Type B pancreatic cell (in vitro differentiated cells): ENCODE measurements at regions not wholly inside any gene's neighbourhood (a gene's known extent, or its start where the extent isn't known, plus 50 kb on each side); places are given as distances from the start of the nearest gene placed in this dataset.
A peak's percentile ranks its signal among the peaks of the same experiment; 100 is the strongest.

Source experiments
- DNase-seq: peaks from one replicate; pipeline ENCODE4 v3.0.0; 2021; ENCODE audit warnings: mixed read lengths; ENCODE audit not compliant: unreplicated experiment; ENCODE audit errors: extremely low spot score
- H3K27ac Mint-ChIP-seq: 2 replicates; pipeline ENCODE4 v1.8.0; 2021; ENCODE audit warnings: mild to moderate bottlenecking, mixed read lengths
- H3K27me3 Mint-ChIP-seq: 2 replicates; pipeline ENCODE4 v1.8.0; 2021; ENCODE audit warnings: mixed read lengths
- H3K36me3 Mint-ChIP-seq: 2 replicates; pipeline ENCODE4 v1.8.0; 2021; ENCODE audit warnings: mixed read lengths
- H3K4me1 Mint-ChIP-seq: one replicate; pipeline ENCODE4 v1.8.0; 2021; ENCODE audit warnings: mixed read lengths; ENCODE audit not compliant: unreplicated experiment
- H3K4me3 Mint-ChIP-seq: 2 replicates; pipeline ENCODE4 v1.8.0; 2021; ENCODE audit warnings: mild to moderate bottlenecking, mixed read lengths
- H3K9me3 Mint-ChIP-seq: 2 replicates; pipeline ENCODE4 v1.8.0; 2021; ENCODE audit warnings: mixed read lengths
- TF ChIP-seq, protein P1 (sequence below): fragments of 200-600 bp; sonication (generic); conservative IDR thresholded peaks from 2 replicates; pipeline ENCODE4 v1.5.0; 2021; ENCODE audit warnings: antibody characterized with exemption, mild to moderate bottlenecking

DNA sequence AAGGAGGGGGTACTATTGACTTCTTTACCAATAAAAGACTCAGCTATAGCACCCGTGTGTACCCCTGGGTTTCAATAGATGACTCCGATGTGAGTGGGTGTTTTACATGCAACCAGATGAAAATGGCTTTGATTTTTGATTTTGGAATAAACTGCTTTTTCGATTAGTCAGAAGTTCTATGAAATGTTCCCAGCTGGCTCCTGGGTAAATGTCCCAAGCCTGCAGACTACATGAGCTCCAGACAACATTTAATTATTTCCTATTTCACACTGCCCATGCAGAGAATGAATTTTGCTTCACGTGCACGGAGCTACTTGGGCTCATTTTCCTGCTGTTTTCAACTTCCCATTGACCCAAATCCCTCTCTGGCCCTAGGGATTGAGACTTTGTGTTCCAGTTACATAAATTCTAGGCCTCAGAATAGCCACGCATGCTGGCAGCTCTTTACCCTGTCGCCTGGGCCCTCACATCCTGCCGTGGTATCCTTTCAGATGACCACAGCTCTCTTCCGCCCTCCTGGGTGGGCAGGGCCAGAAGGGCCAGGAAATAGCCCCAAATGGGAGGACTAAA, 59.7 kb downstream of the GPR6 start:
- H3K4me3 Mint-ChIP-seq: no peak overlapping the region
- H3K27ac Mint-ChIP-seq: no peak overlapping the region
- no peaks in the 10 kb centered on the region for H3K36me3 Mint-ChIP-seq
- no peaks in the 10 kb centered on the region for H3K9me3 Mint-ChIP-seq
- no peak for DNase-seq
- TF ChIP-seq, protein P1, sequence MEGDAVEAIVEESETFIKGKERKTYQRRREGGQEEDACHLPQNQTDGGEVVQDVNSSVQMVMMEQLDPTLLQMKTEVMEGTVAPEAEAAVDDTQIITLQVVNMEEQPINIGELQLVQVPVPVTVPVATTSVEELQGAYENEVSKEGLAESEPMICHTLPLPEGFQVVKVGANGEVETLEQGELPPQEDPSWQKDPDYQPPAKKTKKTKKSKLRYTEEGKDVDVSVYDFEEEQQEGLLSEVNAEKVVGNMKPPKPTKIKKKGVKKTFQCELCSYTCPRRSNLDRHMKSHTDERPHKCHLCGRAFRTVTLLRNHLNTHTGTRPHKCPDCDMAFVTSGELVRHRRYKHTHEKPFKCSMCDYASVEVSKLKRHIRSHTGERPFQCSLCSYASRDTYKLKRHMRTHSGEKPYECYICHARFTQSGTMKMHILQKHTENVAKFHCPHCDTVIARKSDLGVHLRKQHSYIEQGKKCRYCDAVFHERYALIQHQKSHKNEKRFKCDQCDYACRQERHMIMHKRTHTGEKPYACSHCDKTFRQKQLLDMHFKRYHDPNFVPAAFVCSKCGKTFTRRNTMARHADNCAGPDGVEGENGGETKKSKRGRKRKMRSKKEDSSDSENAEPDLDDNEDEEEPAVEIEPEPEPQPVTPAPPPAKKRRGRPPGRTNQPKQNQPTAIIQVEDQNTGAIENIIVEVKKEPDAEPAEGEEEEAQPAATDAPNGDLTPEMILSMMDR: no peak
- H3K4me1 Mint-ChIP-seq: peaks cover 11% of the 10 kb centered on the region
- H3K27me3 Mint-ChIP-seq: no peaks in the 10 kb centered on the region

- H3K4me3 Mint-ChIP-seq: peak overlapping the region; percentile 82
- peak overlapping the region; percentile 50 for H3K27ac Mint-ChIP-seq
- H3K27me3 Mint-ChIP-seq: no peaks in the 10 kb centered on the region
- no peaks in the 10 kb centered on the region for H3K9me3 Mint-ChIP-seq
- TF ChIP-seq, protein P1: peak; percentile 91
- no peaks in the 10 kb centered on the region for H3K36me3 Mint-ChIP-seq
- H3K4me1 Mint-ChIP-seq: peaks cover 11% of the 10 kb centered on the region
- DNase-seq: peak; percentile 87
Observed at GRCh38 chr6:110039364-110039980, 61.4 kb downstream of the GPR6 start.

DNA sequence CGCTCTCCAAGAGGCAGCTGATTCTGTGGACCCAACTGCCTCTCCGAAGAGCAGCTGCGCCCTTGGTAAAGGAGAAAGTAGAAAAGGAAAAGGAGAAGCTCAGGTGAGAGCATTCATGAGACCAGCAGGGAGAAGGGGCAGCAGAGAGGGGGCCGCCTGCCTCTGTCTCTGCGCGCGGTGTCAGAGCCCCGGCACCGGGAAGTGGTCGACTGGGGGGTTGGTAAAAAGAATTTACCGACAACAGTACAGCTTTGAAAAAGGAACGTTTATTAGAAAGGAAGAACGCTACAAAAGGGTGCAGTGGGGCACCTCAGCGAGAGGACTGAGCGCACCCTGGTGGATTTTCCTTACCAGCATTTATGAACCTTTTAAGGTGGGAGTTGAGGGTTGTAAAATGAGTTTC, 61.9 kb downstream of the GPR6 start:
- Mint-ChIP-seq H3K36me3 (no peaks in the 10 kb centered on the region), H3K27ac (peak overlapping the region; percentile 50), H3K9me3 (no peaks in the 10 kb centered on the region), H3K27me3 (no peaks in the 10 kb centered on the region), H3K4me3 (peak overlapping the region; percentile 82), H3K4me1 (peaks cover 11% of the 10 kb centered on the region)
- TF ChIP-seq, protein P1: no peak
- DNase-seq: no peak

- Mint-ChIP-seq H3K9me3 (no peaks in the 10 kb centered on the region), H3K27me3 (no peaks in the 10 kb centered on the region), H3K36me3 (no peaks in the 10 kb centered on the region), H3K27ac (no peak overlapping the region), H3K4me1 (peaks cover 11% of the 10 kb centered on the region), H3K4me3 (no peak overlapping the region)
- no peak for DNase-seq
- TF ChIP-seq, protein P1: no peak
Observed at GRCh38 chr6:110040716-110041115, 62.6 kb downstream of the GPR6 start.

GRCh38 chr6:110041126-110041525, 63.0 kb downstream of the GPR6 start:
- no peak for DNase-seq
- Mint-ChIP-seq H3K4me3 (no peak overlapping the region), H3K9me3 (no peaks in the 10 kb centered on the region), H3K27me3 (no peaks in the 10 kb centered on the region), H3K4me1 (peaks cover 11% of the 10 kb centered on the region), H3K27ac (no peak overlapping the region), H3K36me3 (no peaks in the 10 kb centered on the region)
- TF ChIP-seq, protein P1: no peak
